Renal cortical epithelial cell (primary cell): ENCODE measurements at regions not wholly inside any gene's neighbourhood (a gene's known extent, or its start where the extent isn't known, plus 50 kb on each side); places are given as distances from the start of the nearest gene placed in this dataset.

Experiments
- DNase-seq: peaks from one replicate; pipeline ENCODE4 v3.0.0-alpha.2; 2011; ENCODE audit warnings: low read depth

GRCh38 chr13:33746867-33747266, 71.1 kb upstream of the RFC3 start:
- DNase-seq, result no peak

GRCh38 chr13:33751151-33751550, 66.8 kb upstream of the RFC3 start:
- peak; percentile 42 for DNase-seq

- DNase-seq, result no peak
Measured at GRCh38 chr13:33752094-33752493, 65.9 kb upstream of the RFC3 start.

GRCh38 chr13:33752597-33752996, 65.4 kb upstream of the RFC3 start:
- no peak for DNase-seq

GRCh38 chr13:33756929-33757328, 61.0 kb upstream of the RFC3 start:
- DNase-seq, result no peak

- no peak for DNase-seq
Measured at GRCh38 chr13:33757713-33758112, 60.2 kb upstream of the RFC3 start.

- DNase-seq, result no peak
Measured at GRCh38 chr13:33758113-33758512, 59.8 kb upstream of the RFC3 start.

GRCh38 chr13:33761740-33762139, 56.2 kb upstream of the RFC3 start:
- DNase-seq, result peak; percentile 86

GRCh38 chr13:33763021-33763420, 54.9 kb upstream of the RFC3 start:
- DNase-seq, result no peak

GRCh38 chr13:33764716-33765115, 53.2 kb upstream of the RFC3 start:
- no peak for DNase-seq

- no peak for DNase-seq
Measured at GRCh38 chr13:33766329-33767123, 51.4 kb upstream of the RFC3 start.

- DNase-seq, result no peak
Measured at GRCh38 chr13:33767140-33767539, 50.8 kb upstream of the RFC3 start.
